ENCODE measurements at regions not wholly inside any gene's neighbourhood (a gene's known extent, or its start where the extent isn't known, plus 50 kb on each side); places are given as distances from the start of the nearest gene placed in this dataset.

DNA sequence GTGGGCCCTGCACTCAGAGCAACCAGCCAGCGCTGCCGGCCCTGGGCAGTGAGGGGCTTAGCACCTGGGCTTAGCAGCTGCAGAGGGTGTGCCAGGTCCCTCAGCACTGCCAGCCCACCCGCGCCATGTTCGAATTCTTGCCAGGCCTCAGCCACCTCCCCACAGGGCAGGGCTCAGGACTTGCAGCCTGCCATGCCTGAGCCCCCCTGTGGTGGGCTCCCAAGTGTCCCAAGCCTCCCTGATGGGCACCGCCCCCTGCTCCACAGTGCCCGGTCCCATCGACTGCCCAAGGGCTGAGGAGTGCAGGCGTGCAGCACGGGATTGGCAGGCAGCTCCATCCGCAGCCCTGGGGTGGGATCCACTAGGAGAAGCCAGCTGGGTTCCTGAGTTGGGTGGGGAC is 98.0 kb upstream of the NID2 start:
- H3K36me3 Mint-ChIP-seq (ENCODE audit: low read depth) = peaks cover 30% of the 10 kb centered on the region
- no peaks in the 10 kb centered on the region; the same call in 2 of the 3 replicates for H3K4me1 Mint-ChIP-seq
- Histone ChIP-seq H4K20me1 (replicated peaks; ENCODE audit: insufficient read depth) (no peaks in the 10 kb centered on the region), H2AFZ (no peak overlapping the region), H3K4me2 (no peak overlapping the region), H3K9me2 (ENCODE audit: insufficient read depth) (no peaks in the 10 kb centered on the region), H3F3A (replicated peaks; ENCODE audit: low read depth) (no peaks in the 10 kb centered on the region), H3K79me2 (replicated peaks; ENCODE audit: insufficient read depth) (no peaks in the 10 kb centered on the region), H3K27ac (ENCODE audit: low read depth) (no peak overlapping the region), H3K36me3 (ENCODE audit: insufficient read depth) (no peaks in the 10 kb centered on the region), H3K27me3 (ENCODE audit: insufficient read depth) (no peaks in the 10 kb centered on the region), H3K4me3 (no peak overlapping the region), H3K4me1 (ENCODE audit: insufficient read depth) (no peaks in the 10 kb centered on the region)
- no peak for TF ChIP-seq CREB1 (CRISPR knock-in tag; IDR thresholded peaks at IDR 0.05; ENCODE audit: low read depth)
- TF ChIP-seq STAT1 (IDR thresholded peaks at IDR 0.05; ENCODE audit: unreplicated experiment) = no peak
- no peak for TF ChIP-seq EZH2 (IDR thresholded peaks at IDR 0.05; ENCODE audit: low read depth, unreplicated experiment)
- TF ChIP-seq POLR2AphosphoS5 (IDR thresholded peaks at IDR 0.05; ENCODE audit: low read depth) = no peak
- no peak overlapping the region for H3K4me3 Mint-ChIP-seq
- no peak for ATAC-seq
- no peak for DNase-seq (ENCODE audit: low spot score)
- peaks cover 67% of the 10 kb centered on the region for H3K9me3 Mint-ChIP-seq
- H3K27ac Mint-ChIP-seq = no peak overlapping the region
- no peaks in the 10 kb centered on the region for H3K27me3 Mint-ChIP-seq (ENCODE audit: insufficient read depth, low read depth, poor library complexity)

DNA sequence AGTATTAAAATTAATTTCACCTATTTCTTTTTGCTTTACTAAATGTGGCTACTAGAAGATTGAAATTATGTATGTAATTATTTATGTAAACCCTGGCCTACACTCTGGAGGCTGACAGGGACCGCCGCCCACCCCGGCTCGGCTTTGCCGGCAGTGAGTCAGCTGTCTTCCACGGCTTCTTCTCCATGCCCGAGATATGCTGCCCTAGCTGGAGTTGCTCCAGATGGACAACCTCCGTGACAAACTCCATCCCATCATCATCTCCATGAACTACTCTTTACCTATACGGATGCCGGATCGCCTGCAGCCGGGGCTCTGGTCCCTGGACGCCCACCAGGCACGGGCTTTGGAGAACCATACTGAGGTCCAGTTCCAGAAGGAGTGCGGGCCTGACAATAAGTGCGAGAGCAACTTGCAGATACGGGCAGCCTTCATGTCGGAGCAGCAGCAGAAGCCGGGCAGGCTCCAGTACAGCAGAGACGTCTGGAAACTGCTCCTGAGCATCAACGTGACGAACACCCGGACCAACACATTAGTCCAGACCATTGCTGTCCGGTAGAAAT is 86.9 kb upstream of the NID2 start:
- H3K4me3 ChIP-seq = no peak overlapping the region
- TF ChIP-seq ZNF114 (CRISPR knock-in tag; IDR thresholded peaks at IDR 0.05) = no peak
- no peak for TF ChIP-seq POLR2AphosphoS5 (IDR thresholded peaks at IDR 0.05; ENCODE audit: low read depth)
- TF ChIP-seq ZNF331 (CRISPR knock-in tag; IDR thresholded peaks at IDR 0.05; ENCODE audit: low read depth) = no peak
- no peak for TF ChIP-seq STAT1 (IDR thresholded peaks at IDR 0.05; ENCODE audit: unreplicated experiment)
- no peak for TF ChIP-seq CREB1 (CRISPR knock-in tag; IDR thresholded peaks at IDR 0.05; ENCODE audit: low read depth)
- TF ChIP-seq, protein P1, sequence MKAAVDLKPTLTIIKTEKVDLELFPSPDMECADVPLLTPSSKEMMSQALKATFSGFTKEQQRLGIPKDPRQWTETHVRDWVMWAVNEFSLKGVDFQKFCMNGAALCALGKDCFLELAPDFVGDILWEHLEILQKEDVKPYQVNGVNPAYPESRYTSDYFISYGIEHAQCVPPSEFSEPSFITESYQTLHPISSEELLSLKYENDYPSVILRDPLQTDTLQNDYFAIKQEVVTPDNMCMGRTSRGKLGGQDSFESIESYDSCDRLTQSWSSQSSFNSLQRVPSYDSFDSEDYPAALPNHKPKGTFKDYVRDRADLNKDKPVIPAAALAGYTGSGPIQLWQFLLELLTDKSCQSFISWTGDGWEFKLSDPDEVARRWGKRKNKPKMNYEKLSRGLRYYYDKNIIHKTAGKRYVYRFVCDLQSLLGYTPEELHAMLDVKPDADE (IDR thresholded peaks at IDR 0.05) = no peak
- no peak for TF ChIP-seq EZH2phosphoT487 (IDR thresholded peaks at IDR 0.05; ENCODE audit: unreplicated experiment)
- TF ChIP-seq, protein P2, sequence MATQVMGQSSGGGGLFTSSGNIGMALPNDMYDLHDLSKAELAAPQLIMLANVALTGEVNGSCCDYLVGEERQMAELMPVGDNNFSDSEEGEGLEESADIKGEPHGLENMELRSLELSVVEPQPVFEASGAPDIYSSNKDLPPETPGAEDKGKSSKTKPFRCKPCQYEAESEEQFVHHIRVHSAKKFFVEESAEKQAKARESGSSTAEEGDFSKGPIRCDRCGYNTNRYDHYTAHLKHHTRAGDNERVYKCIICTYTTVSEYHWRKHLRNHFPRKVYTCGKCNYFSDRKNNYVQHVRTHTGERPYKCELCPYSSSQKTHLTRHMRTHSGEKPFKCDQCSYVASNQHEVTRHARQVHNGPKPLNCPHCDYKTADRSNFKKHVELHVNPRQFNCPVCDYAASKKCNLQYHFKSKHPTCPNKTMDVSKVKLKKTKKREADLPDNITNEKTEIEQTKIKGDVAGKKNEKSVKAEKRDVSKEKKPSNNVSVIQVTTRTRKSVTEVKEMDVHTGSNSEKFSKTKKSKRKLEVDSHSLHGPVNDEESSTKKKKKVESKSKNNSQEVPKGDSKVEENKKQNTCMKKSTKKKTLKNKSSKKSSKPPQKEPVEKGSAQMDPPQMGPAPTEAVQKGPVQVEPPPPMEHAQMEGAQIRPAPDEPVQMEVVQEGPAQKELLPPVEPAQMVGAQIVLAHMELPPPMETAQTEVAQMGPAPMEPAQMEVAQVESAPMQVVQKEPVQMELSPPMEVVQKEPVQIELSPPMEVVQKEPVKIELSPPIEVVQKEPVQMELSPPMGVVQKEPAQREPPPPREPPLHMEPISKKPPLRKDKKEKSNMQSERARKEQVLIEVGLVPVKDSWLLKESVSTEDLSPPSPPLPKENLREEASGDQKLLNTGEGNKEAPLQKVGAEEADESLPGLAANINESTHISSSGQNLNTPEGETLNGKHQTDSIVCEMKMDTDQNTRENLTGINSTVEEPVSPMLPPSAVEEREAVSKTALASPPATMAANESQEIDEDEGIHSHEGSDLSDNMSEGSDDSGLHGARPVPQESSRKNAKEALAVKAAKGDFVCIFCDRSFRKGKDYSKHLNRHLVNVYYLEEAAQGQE (IDR thresholded peaks at IDR 0.05; ENCODE audit: unreplicated experiment) = no peak
- TF ChIP-seq EZH2 (IDR thresholded peaks at IDR 0.05; ENCODE audit: low read depth, unreplicated experiment) = no peak
- TF ChIP-seq JUNB (IDR thresholded peaks at IDR 0.05; ENCODE audit: unreplicated experiment) = no peak
- TF ChIP-seq, protein P3, sequence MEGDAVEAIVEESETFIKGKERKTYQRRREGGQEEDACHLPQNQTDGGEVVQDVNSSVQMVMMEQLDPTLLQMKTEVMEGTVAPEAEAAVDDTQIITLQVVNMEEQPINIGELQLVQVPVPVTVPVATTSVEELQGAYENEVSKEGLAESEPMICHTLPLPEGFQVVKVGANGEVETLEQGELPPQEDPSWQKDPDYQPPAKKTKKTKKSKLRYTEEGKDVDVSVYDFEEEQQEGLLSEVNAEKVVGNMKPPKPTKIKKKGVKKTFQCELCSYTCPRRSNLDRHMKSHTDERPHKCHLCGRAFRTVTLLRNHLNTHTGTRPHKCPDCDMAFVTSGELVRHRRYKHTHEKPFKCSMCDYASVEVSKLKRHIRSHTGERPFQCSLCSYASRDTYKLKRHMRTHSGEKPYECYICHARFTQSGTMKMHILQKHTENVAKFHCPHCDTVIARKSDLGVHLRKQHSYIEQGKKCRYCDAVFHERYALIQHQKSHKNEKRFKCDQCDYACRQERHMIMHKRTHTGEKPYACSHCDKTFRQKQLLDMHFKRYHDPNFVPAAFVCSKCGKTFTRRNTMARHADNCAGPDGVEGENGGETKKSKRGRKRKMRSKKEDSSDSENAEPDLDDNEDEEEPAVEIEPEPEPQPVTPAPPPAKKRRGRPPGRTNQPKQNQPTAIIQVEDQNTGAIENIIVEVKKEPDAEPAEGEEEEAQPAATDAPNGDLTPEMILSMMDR (conservative IDR thresholded peaks at IDR 0.05; ENCODE audit: low read depth in 2 of 2) = no peak

More for the DNA sequence above, 86.9 kb upstream of the NID2 start:
- Histone ChIP-seq H3K27ac (ENCODE audit: low read depth) (no peak overlapping the region), H3K27me3 (ENCODE audit: insufficient read depth) (no peaks in the 10 kb centered on the region), H3K4me1 (ENCODE audit: insufficient read depth) (no peaks in the 10 kb centered on the region), H2AFZ (no peak overlapping the region), H3K4me2 (no peak overlapping the region), H3K36me3 (ENCODE audit: insufficient read depth) (no peaks in the 10 kb centered on the region), H4K20me1 (replicated peaks; ENCODE audit: insufficient read depth) (no peaks in the 10 kb centered on the region; the same call in 1 of the 2 replicates), H3K79me2 (replicated peaks; ENCODE audit: insufficient read depth) (no peaks in the 10 kb centered on the region), H3F3A (replicated peaks; ENCODE audit: low read depth) (no peaks in the 10 kb centered on the region), H3K9me2 (ENCODE audit: insufficient read depth) (no peaks in the 10 kb centered on the region)
- no peak for ATAC-seq
- no peak for DNase-seq (ENCODE audit: low spot score)
- Mint-ChIP-seq H3K9me3 (no peaks in the 10 kb centered on the region; the same call in 2 of the 3 replicates), H3K27me3 (ENCODE audit: insufficient read depth, low read depth, poor library complexity) (peaks cover 2% of the 10 kb centered on the region), H3K4me1 (no peaks in the 10 kb centered on the region), H3K27ac (no peak overlapping the region), H3K4me3 (no peak overlapping the region), H3K36me3 (ENCODE audit: low read depth) (no peaks in the 10 kb centered on the region; the same call in 1 of the 3 replicates)

Measured in GM23338 (cell line).